ENCODE measurements at regions not wholly inside any gene's neighbourhood (a gene's known extent, or its start where the extent isn't known, plus 50 kb on each side); places are given as distances from the start of the nearest gene placed in this dataset.

GRCh38 chr16:51708861-51709260 is 557.8 kb upstream of the SALL1 start:
- no peak for DNase-seq

GRCh38 chr16:51707666-51708065 is 556.6 kb upstream of the SALL1 start:
- no peak for DNase-seq

- no peak for DNase-seq
These were observed 554.1 kb upstream of the SALL1 start for GRCh38 chr16:51705142-51705541.

- DNase-seq = no peak
These were observed 550.0 kb upstream of the SALL1 start for GRCh38 chr16:51701025-51701424.

GRCh38 chr16:51699686-51700396 is 548.8 kb upstream of the SALL1 start:
- DNase-seq = no peak

- no peak for DNase-seq
These were observed 547.6 kb upstream of the SALL1 start for GRCh38 chr16:51698647-51699046.

GRCh38 chr16:51697454-51697853 is 546.4 kb upstream of the SALL1 start:
- no peak for DNase-seq

GRCh38 chr16:51696376-51696775 is 545.3 kb upstream of the SALL1 start:
- peak; percentile 15 for DNase-seq

GRCh38 chr16:51691109-51691508 is 540.0 kb upstream of the SALL1 start:
- DNase-seq = no peak

GRCh38 chr16:51685498-51685897 is 534.4 kb upstream of the SALL1 start:
- no peak for DNase-seq

GRCh38 chr16:51683882-51684281 is 532.8 kb upstream of the SALL1 start:
- DNase-seq = no peak

GRCh38 chr16:51682905-51683304 is 531.8 kb upstream of the SALL1 start:
- DNase-seq = no peak

GRCh38 chr16:51674615-51675014 is 523.5 kb upstream of the SALL1 start:
- no peak for DNase-seq

GRCh38 chr16:51670527-51670926 is 519.5 kb upstream of the SALL1 start:
- no peak for DNase-seq

- no peak for DNase-seq
These were observed 515.8 kb upstream of the SALL1 start for GRCh38 chr16:51666821-51667220.

GRCh38 chr16:51666074-51666473 is 515.0 kb upstream of the SALL1 start:
- DNase-seq = peak; percentile 16

GRCh38 chr16:51665436-51665998 is 514.4 kb upstream of the SALL1 start:
- peak; percentile 79 for DNase-seq

GRCh38 chr16:51658531-51658930 is 507.5 kb upstream of the SALL1 start:
- no peak for DNase-seq

- no peak for DNase-seq
These were observed 506.8 kb upstream of the SALL1 start for GRCh38 chr16:51657848-51658247.

- no peak for DNase-seq
These were observed 504.2 kb upstream of the SALL1 start for GRCh38 chr16:51655249-51655648.

- DNase-seq = peak; percentile 81
These were observed 500.0 kb upstream of the SALL1 start for GRCh38 chr16:51651061-51651466.

GRCh38 chr16:51649631-51650030 is 498.6 kb upstream of the SALL1 start:
- no peak for DNase-seq

- no peak for DNase-seq
These were observed 497.5 kb upstream of the SALL1 start for GRCh38 chr16:51648526-51648925.

- no peak for DNase-seq
These were observed 490.2 kb upstream of the SALL1 start for GRCh38 chr16:51641191-51641765.

GRCh38 chr16:51640196-51640595 is 489.1 kb upstream of the SALL1 start:
- DNase-seq = no peak

All from eye (tissue), 1 donor.